C1 segment of cervical spinal cord (tissue), 14 donors: ENCODE measurements at regions not wholly inside any gene's neighbourhood (a gene's known extent, or its start where the extent isn't known, plus 50 kb on each side); places are given as distances from the start of the nearest gene placed in this dataset.
A peak's percentile ranks its signal among the peaks of the same experiment; 100 is the strongest.

Experiments used
- DNase-seq, 14 donors: peaks; one replicate each; lab custom pipeline; 2025; lab: John Stamatoyannopoulos, UW

DNA sequence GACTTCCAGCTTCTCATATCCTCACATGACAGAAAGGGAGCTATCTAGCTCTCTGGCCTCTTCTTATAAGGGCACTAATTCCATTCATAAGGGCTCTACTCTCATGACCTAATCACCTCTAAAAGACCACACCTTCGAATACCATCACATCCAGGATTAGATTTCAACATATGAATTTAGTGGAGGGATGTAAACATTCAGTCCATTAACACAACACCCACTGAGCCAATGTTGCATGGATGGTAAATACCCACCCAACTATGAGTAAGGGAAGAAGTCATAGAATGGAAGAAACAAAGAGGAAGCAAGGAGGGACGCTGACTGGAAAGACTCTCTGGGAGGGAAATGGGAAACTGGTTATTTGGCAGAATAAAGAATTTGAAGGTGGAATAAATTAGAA lies 112.6 kb upstream of the CCDC112 start:
- no peak for DNase-seq

- no peak for DNase-seq
Observed at GRCh38 chr5:115402822-115403577, 106.5 kb upstream of the CCDC112 start.

GRCh38 chr5:115402092-115402491 lies 105.6 kb upstream of the CCDC112 start:
- DNase-seq = no peak

DNA sequence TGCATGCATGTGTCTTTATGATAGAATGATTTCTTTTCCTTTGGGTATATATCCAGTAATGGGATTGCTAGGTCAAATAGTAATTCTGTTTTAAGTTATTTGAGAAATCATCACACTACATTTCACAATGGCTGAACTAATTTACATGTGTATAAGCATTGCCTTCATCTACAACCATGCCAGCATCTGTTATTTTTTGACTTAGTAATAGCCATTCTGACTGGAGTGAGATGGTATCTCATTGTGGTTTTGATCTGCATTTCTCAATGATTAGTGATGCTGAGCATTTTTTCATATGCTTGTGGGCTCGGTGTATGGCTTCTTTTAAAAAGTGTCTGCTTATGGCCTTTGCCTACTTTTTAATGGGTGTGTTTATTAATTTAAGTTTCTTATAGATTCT lies 102.3 kb upstream of the CCDC112 start:
- DNase-seq = no peak

- DNase-seq = no peak
Observed at GRCh38 chr5:115396688-115397087, 100.2 kb upstream of the CCDC112 start.

DNA sequence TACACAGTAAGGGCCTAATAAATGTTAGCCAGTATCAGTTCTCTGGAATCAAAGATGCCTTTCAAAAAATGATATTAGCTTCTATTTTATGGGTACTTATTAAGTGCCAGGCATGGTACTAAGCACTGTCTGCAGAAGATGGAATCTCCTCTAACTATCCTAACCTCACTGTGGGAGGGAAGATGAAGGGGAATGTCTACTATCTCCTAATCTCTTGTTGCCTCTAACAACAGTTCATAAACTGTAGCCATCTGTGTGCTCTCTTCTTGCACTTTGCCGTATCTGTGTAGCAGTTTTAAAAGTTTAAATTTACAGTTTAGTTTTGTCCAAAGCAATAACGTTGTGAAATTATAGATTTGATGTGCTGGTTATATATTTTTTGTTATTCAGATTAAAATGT lies 99.6 kb upstream of the CCDC112 start:
- no peak for DNase-seq

- no peak for DNase-seq
Observed at GRCh38 chr5:115394531-115394930, 98.1 kb upstream of the CCDC112 start.

GRCh38 chr5:115393239-115393638 lies 96.8 kb upstream of the CCDC112 start:
- no peak for DNase-seq

GRCh38 chr5:115392611-115393010 lies 96.2 kb upstream of the CCDC112 start:
- no peak for DNase-seq

DNA sequence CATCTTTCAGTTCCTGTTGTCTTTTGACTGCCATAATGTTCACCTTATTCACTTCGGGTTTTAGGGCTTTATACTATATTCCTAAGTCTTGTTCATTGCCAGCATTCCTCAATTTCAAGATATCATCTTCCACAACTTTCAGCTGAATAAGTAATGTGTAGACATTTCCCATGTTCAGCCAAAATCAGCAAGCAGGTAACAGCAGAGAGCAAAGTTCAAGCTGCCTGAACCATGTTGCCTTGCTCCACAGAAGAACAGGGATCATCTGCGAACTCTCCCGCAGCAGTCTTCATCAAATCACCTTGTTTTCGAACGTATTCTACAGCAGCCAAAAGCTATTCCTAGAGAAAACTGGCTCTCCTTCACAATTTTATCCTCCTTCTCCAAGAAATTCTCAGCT lies 95.3 kb upstream of the CCDC112 start:
- no peak for DNase-seq

DNA sequence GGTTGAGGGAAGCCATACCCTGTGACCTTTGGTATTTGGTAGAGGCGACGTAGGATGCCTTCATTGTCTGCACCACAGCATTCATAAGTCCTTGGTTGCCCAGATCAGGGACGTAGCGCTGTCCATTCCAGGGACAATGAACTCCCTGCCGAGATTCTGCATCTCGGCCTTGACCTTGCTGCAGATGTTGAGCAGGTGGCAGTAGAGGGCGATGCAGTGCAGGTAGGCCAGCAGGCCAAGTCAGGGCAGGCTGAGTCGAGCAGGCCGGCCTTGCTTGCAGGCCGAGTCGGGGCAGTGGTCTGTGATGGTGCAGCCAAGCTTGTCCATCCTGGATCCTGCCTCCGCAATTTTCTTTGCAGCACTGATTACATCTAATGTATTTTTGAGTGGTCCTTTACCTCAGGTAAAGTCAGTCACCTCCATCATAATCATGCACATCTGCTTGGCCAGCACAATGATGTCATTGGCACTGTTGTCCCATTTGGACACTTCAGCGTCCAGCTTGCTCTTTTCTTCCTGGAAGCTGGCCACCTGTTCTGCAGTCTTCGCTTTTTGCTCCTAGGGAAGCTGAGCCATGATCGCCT lies 93.4 kb upstream of the CCDC112 start:
- peak in 1 of 14 donors; percentile 11 for DNase-seq

- peak in 1 of 14 donors; percentile 92 for DNase-seq
Observed at GRCh38 chr5:115389034-115389798, 92.8 kb upstream of the CCDC112 start.

- DNase-seq = no peak
Observed at GRCh38 chr5:115388240-115388639, 91.8 kb upstream of the CCDC112 start.

DNA sequence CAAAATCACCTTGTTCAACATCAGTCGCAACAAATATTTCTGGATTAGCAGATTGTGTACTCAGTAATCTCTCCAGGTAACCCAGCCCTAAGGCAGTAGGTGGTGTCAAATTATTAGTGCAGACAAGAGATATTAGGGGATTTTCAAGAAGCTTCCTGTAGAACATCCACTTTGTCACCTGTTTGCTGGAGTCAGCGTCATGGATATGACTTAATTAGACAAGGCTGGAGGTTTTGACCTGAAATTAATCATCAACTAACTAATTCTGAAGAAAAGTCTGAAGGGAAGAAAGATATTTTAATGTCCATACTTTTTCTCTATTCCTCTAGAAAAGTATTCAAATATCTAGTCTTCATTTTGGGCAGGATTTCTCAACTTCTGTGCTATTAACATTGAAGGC lies 91.4 kb upstream of the CCDC112 start:
- no peak for DNase-seq

GRCh38 chr5:115386657-115387056 lies 90.2 kb upstream of the CCDC112 start:
- DNase-seq = no peak

GRCh38 chr5:115384587-115385375 lies 88.3 kb upstream of the CCDC112 start:
- DNase-seq = no peak

DNA sequence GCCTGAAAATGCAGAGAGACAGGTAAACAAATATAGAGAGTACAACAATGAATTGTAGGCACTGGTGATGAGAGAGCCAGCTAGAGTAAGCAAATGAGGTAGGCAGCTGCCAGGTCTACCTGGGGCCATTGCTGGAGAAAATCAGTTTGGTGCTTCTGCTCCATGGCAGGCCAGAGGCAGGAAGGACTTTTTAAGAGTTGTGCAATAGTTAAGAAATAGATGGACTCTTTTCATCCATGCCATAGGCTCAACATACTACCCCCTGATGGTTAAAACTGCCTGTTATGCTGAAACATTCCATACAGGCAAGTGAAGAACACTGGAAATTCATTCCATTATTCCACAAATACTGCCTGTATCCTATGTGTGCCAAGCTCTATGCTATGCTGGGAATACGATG lies 86.5 kb upstream of the CCDC112 start:
- DNase-seq = no peak

GRCh38 chr5:115381911-115382662 lies 85.6 kb upstream of the CCDC112 start:
- no peak for DNase-seq

DNA sequence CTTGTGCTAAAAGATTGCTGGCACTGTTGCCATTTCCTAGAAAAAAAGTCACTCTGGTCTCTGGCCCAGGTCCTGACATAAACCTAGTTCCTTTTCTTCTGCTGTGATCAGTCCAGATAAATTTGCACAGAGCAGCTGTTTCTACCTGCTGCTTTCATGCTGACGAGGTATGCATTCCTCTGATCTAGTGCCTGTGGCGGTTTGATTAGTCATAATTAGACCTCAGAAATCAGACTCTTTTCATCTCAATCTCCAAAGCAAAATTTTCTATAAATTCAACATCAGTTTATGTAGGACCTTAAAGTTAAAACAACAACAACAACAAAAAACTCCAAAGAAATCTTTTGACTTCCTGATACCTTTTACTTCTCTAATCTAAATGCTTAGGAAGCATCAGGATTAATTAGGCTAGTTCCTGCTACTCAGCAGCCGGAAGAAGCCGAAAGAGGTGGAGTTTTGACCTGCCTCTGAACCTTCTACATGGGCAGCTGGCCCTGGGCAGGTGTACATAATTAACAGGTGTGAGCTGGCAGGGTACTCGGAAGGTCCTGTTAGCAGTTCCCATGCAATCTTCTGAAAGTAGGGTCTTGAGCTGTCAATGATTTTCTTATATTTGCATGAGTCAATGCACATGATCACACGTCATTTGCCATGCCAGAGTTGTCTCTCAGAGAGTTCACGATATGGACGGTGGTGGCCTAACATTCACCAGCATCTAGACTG lies 83.3 kb upstream of the CCDC112 start:
- DNase-seq = no peak

DNA sequence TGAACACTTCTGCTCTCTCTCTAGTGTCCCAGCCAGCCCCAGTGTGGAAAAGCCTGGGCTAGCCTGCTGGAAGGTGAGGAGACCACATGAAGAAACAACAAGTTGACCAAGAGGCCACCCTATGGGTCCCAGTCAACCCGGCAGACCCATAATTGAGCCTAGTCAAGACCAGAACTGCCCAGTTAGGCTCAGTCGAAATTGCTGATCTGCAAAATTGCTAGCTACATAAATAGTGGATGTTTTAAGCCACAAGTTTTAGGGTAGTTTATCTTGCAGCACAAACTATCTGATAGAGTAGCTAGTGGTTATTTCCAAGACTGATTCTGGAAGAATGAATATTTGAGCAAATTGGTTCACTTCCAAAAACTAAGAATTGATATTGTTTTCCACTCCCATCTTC lies 82.3 kb upstream of the CCDC112 start:
- no peak for DNase-seq
